Epithelial cell of proximal tubule (primary cell): ENCODE measurements at regions not wholly inside any gene's neighbourhood (a gene's known extent, or its start where the extent isn't known, plus 50 kb on each side); places are given as distances from the start of the nearest gene placed in this dataset.

Experiments
- DNase-seq: peaks from one replicate; pipeline ENCODE4 v3.0.0-alpha.2; 2011; ENCODE audit warnings: low read depth
- H3K4me3 ChIP-seq: 2 replicates; pipeline ENCODE4 v1.5.1; 2011; ENCODE audit warnings: low read depth, mild to moderate bottlenecking, low read length
- CTCF ChIP-seq: conservative IDR thresholded peaks from 2 replicates; pipeline ENCODE4 v1.5.1; 2012; ENCODE audit warnings: low read depth, mild to moderate bottlenecking, low read length

GRCh38 chr2:19752500-19752899, 149.3 kb downstream of the TTC32 start:
- H3K4me3 ChIP-seq, result no peak overlapping the region
- no peak for TF ChIP-seq CTCF
- no peak for DNase-seq

- no peak overlapping the region for H3K4me3 ChIP-seq
- no peak for DNase-seq
- no peak for TF ChIP-seq CTCF
Measured at GRCh38 chr2:19751631-19752030, 150.2 kb downstream of the TTC32 start.

GRCh38 chr2:19750136-19750535, 151.6 kb downstream of the TTC32 start:
- no peak for DNase-seq
- no peak for TF ChIP-seq CTCF
- H3K4me3 ChIP-seq, result no peak overlapping the region

- DNase-seq, result no peak
- no peak overlapping the region for H3K4me3 ChIP-seq
- no peak for TF ChIP-seq CTCF
Measured at GRCh38 chr2:19749507-19749836, 152.3 kb downstream of the TTC32 start.

- no peak for TF ChIP-seq CTCF
- no peak overlapping the region for H3K4me3 ChIP-seq
- no peak for DNase-seq
Measured at GRCh38 chr2:19748711-19749506, 152.9 kb downstream of the TTC32 start.

GRCh38 chr2:19748073-19748375, 153.8 kb downstream of the TTC32 start:
- H3K4me3 ChIP-seq, result no peak overlapping the region
- no peak for TF ChIP-seq CTCF
- no peak for DNase-seq

- no peak for DNase-seq
- TF ChIP-seq CTCF, result no peak
- H3K4me3 ChIP-seq, result no peak overlapping the region
Measured at GRCh38 chr2:19747310-19748072, 154.3 kb downstream of the TTC32 start.
